Stimulated activated CD8-positive, alpha-beta memory T cell treated with anti-CD3 and anti-CD28 coated beads, Interleukin-7, amount 100 ng/mL, for 4 hours (primary cell): ENCODE measurements at regions not wholly inside any gene's neighbourhood (a gene's known extent, or its start where the extent isn't known, plus 50 kb on each side); places are given as distances from the start of the nearest gene placed in this dataset.
"Not testable (repeated sequence)": the region's sequence is repeated elsewhere in the genome, so short reads cannot be mapped to it uniquely, and the experiment has no call there.

ENCODE experiments used
- DNase-seq, 2 donors: peaks; one replicate each; pipeline ENCODE4 v3.0.0-alpha.2; 2020; ENCODE audit warnings: low read depth in 2 of 2

DNA sequence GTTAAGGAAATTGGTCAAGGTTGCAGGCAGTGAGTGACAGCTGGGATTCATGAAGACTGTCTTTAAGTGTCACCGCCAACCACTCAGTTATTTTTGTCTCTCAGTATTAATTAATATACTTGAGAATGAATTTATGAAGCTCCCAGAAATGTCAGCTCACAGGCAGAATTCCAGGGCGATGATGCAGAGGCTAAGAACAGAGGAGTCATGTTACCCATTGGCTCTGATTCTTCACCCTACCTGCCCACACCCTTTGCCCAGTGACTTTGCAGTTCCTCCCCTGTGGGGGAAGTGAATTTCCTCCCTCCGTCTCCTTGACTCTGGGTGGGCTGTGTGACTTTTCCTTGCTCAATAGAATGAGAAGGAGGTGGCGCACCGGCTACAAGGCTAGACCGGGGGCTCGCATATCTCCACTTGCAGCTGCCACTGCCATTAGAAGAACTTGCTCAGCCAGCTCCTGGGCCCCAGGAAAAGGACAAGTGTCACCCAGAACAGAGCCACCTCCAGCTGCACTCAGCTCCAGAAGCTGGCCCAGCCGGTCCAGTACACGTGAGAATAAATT lies 157.1 kb upstream of the PRKCQ start:
- no peak for DNase-seq

DNA sequence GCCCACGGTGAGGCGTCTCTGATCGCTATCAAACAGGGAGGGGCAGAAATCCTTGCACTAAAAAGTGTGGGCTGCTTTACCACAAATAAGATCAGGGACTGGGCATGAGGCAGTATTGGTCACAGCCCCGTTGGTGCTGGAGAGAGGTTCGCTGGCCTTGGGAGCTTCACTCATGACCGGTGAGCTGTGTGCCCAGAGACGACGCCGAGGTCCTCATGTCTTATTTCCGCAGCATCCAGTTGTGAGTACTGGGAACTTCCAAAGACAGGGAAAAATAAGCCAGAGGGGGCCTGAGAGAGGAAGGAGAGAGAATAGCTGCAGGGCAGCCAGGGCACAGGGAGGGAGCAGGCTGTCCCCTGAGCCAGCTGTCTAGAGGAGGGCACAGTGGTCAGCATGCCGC lies 154.2 kb upstream of the PRKCQ start:
- no peak for DNase-seq

DNA sequence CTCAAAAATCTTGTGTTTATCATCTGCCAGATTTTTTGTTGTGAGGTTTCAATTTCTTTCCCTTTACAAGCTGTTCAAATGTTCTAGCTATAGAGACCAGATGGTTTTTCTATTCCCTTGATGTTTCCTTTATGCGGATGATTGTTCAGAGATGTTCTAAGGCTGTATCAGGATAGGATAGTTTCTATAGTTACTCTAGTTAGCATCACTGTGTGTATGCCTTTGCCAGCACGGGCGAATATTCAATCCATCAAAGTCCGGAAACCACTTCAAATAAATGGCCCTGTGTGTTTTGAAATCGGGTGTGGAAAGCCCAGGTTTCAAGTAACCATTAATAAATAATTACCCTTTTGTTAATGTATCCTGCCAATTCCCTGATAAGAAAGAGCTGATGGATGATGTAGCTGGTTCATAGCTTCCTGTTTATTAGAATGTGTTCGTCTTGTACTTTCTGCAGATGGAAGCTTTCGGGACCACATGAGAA lies 149.8 kb upstream of the PRKCQ start:
- no peak for DNase-seq

DNA sequence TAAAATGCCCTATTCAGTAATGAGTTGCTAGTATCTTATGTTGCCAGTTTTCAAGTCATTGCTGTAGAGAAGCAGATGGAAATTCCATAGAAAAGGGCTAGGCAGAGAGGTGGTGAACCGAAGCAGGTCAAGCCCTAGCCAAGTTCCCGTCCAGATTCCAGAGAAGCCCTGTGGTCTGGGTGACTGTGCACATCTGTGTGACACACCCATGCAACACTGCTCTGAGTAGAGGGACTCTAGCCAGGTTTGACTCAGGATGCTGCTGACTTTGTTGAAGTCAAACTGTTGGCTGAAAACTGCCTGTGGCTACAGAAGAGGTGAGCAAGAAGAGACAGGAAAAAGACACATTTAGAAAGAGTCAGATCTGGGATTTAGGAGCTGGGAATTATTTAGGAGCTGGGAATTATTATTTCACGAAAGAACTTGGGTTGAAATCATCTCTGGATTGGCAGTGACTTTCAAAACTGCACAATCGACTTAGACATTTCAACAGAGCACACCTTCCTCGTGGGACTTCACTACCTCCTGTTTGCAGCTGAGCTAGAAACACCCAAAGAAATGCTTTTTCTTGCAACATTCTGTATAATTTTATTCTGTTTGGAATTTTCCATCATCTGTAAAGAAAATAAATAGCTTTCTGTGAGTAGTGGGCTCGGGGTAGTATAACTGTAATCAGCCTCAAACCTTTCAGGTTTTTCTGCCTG lies 149.1 kb upstream of the PRKCQ start:
- no peak for DNase-seq

DNA sequence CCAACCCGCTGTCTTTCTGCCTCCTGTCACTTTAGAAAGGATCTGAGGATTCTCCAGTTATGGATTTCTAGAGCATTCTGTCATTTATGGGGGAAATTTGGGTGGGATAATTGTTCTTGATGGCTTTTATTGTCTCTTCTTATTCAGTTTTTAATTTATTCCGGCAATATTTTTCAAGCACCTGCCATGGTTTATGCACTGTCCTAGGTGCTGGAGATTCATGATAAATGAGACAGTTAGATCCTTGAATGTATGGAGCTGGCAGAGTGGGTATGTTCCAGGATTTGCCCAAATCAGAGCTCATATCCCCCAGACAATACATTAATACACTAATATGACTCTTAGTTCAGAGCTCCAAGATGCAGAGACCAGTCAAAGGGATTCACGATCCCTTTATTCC lies 146.8 kb upstream of the PRKCQ start:
- DNase-seq: no peak

DNA sequence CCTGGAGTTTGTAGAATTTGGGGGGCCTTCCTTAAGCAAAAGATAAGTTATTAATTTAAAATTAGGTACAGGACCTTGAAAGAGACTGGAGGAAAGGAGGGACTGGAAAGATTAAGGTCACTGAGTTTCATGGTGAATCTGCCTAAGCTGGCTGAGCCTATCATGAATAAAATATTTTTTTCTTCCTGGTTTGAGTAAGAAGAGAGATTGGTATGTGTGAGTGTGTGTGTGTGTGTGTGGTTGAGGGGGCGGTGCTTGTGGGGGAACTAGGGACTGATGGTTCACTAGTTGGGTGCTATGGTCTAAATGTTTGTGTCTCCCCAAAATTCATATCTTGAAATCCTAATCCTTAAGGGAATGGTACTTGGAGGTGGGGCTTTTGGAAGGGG lies 142.5 kb upstream of the PRKCQ start:
- no peak for DNase-seq

DNA sequence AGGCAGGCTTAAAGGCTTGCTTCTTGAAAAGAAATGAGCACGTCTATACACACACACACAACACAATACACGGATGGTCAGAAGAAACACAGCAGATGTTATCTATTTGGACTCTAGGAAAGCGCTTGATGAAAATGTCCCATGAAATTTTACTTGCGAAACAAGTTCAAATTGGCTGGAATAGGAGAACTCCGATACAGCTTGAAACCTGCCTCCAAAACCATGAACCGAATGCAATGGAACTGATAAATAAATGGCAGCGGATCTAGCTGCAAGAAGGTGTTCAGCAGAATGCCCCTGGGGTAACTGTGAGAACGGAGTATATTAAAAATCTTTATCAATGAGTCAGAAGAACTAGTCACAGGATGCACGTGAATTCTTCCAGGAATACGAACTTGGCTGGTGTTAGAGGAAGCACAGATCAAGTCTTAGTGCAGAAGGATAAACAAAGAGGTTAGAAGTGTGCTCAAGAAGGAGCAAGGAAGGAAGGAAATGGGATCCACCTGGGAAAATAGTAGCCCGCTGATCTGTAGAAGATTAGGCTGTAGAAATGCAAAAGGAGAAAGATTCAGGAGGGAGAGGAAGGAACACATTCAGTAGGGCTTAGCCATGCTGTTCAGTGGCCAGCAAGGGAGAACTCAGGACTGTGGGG lies 142.0 kb upstream of the PRKCQ start:
- no peak for DNase-seq

DNA sequence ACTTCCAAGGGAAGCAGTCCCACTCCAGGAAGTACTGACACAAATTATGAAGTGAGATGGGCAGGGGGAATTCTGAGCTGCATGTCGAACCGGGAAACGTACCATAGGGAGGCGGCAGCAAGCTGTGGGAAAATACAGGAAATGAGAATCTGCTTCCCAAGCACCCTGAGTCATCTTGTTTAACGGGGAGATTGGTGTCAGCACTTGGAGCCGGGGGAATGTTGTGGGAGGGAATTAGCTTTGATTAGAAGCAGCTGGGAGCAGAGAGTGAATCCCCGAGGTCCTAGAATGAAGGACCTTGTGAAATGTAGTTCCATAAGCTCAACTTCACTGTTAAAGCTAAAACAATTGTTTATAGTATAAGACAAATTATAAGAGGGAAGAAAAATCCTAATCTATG lies 141.4 kb upstream of the PRKCQ start:
- DNase-seq: no peak

DNA sequence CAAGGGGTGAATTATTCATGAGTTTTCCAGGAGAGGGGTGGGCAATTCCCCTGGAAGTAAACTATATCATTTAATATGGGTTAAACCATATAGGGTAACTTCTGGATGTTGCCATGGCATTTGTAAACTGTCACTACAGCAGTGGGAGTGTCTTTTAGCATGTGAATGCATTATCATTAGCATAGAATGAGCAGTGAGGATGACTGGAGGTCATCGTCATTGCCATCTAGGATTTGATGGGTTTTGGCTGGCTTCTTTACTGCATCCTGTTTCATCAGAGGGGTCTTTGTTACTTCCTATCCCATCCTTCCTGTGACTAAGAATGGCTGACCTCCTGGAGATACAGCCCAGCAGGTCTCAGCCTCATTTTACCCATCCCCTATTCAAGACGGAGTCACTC lies 139.5 kb upstream of the PRKCQ start:
- no peak for DNase-seq

DNA sequence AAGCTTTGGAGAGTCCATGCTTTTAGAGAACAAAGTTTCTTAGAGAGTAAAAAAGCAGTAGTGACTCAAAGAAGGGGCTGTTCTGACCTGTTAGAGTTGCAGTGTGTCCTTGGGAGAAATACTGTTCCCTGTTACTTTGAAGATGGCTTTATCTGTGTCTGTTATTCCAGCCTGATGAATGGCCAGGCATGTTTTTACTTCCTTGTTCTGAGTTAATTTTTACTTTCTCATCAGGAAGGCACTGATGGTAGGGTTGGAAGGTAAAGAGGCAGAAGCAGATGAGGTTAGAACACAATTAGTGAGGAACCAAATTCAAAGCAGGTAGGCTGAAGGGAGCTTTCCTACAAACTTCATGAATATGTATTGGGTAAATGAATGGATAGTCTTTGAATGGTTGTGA lies 138.5 kb upstream of the PRKCQ start:
- no peak for DNase-seq

DNA sequence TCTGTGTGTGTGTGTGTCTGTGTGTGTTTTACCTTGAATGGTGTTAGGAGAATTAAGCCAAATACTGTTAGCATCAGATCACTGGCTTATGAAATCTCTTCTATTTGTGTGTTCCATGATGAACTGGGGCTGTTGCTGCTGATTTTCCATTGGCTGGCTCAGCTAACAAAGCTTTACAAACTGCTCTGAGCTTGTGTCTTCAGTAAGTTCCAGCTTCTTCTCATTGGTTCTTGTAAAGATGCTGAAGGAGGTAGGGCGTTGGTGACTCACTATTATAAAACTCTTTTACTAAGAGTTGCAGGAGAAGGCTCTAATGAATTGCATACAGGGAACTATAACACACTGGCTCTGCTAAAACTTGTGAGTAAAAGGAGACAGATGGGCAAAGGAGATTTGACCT lies 136.4 kb upstream of the PRKCQ start:
- no peak for DNase-seq

DNA sequence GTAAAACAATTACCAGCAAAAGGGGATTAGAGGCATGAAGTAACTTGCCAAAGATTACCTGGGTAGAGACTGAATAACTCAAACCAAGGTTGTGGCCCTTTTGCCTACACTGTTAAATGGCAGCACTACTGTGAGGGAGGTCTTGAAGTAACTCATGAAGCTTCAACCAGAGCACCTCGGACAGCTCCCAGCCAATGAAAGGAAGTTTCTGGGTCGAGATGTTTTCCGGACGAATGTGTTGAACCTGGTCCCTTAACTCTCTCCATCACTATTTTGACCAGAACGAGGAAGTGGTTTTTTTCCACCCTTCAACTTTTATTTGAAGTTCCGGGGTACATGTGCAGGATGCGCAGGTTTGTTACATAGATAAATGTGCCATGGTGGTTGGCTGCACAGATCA lies 133.6 kb upstream of the PRKCQ start:
- no peak for DNase-seq

DNA sequence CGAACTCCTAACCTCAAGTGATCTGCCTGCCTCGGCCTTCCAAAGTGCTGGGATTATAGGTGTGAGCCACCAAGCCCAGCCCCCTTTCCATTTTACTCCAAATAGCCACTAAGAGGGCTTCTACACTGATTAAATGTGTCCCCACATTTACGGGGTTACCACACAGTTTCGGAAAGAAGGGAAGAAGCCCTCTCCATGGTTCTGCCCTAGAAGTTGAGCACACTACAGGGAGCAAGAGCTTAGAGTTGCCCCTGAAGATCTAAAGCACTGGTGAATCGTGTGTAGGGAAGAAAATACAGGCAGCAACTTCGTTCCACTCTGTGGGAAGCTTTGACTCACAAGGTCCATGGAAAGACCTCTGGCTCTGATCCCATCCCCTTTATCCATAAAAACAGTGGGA lies 133.0 kb upstream of the PRKCQ start:
- no peak for DNase-seq

DNA sequence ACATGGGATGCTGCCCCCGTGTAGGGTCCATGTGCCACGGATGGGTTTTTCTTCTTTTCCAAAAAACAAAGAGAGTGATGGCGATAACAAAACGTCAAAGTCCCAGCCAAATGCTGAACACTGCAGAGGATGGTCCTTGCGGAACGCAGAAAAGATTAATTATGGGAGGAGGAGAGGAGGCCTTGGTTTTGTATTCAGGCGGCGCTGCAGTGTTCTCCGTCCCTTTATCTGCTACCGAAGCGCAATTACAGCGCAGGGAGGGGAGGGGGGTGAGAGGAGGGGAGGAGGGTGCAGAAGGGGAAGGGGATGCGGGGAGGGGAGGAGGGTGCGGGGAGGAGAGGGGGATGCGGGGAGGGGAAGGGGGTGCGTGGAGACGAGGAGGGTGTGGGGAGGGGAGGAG lies 131.8 kb upstream of the PRKCQ start:
- no peak for DNase-seq

DNA sequence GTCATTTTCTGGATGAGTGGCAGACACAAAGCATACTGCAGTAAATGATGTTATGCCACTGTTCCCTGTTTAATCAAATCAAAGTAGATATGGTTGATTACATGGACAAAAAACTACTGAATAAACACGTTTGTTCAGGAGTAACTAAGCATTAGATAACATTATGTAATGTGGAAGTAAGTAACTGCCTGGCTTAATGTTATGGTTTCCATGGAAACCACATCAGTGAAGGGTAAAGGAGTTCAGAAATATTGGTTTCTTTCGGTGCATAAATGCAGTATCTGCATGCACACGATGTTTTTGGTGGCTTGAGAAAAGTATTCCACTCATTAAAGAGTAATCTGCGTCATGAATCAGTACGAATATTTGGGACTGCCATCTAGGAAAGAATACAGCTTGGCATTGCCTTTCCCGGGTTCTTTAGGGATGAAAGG lies 131.3 kb upstream of the PRKCQ start:
- no peak for DNase-seq

DNA sequence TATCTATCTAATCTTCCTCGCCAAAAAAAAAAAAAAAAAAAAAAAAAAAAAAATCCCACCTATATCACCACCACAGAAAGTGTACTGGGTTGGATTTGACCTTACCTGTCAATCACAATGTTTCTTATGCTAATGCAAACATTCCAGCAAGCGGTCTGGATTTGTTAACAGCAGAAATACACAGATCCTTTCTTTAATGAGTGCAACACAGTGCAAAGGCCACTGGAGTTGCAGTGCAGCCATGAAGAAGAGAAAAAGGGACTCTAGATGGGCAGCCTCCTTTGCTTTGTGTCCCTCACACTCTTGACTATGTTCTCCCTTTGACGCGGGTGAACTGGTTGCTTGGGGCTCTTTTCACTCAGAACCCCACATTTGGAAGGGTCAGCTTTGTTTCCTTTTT lies 127.3 kb upstream of the PRKCQ start:
- DNase-seq: no peak

DNA sequence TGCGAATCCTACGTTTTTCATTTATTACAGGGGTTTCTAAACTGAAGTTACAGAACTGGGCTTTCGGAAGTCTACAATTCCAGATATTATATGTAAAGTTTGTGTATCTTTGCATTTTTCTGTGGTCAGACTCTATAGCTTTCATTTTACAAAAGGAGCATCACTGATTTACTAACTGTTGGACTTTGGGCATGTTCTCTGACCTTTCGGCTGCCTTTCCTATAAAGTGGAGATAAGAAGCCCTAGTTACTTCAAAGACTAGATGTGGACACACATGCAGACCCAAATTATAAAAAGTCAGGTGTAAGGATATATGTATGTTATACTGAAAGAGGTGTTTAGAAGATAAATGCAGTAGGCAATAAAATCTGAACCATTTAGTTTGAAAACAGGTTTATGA lies 126.6 kb upstream of the PRKCQ start:
- no peak for DNase-seq

DNA sequence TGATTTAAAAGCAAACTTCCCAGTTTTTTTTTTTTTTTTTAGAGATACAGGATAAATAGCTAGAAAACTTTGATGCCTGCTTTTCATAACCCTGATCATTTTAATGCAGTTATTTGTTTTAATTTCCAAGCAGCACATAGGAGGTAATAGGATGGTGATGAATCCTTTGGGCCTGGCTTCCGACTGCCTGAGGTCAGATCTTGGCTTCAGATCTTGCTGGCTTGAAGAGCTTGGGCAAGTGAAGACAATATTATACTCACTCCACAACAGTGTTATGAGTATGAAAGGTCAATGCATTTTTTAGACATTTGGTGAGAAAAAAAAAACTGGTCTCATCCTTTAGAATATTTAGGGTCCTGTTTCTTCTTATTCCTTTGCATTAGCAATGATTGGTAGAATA lies 124.8 kb upstream of the PRKCQ start:
- no peak for DNase-seq

DNA sequence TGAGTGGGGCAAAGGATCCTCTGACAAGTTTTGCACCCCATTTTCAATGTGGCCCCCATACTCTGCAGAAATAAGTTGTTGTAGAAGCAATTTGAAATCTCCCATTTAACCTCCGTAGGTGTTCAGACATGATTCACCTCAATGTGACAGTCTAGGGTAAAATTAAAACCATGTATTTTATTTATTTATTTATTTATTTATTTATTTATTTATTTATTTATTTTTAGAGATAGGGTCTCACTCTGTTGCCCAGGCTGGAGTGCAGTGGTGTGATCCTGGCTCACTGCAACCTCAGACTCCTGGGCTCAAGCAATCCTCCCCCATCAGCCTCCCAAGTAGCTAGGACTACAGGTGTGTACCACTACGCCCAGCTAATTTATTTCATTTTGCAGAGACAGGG lies 122.8 kb upstream of the PRKCQ start:
- not testable (repeated sequence) for DNase-seq

DNA sequence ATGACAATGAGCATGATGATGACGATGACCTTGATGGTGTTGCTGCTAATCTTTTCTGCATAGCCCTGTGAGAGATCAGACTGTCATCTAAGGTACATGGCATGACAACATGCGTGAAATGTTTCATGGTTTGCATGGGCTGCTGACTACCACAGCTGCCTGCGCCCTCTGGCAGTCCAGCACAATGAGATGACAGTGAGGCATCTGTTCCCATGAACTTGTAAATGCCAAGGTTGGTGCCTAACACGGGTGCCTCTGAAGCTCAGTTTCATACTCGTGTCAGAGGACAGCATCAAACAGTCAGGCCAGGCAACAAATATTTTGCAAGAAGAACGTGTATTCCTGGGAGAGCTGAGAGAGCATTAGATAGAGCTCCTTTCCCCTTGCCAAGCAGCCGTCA lies 122.0 kb upstream of the PRKCQ start:
- no peak for DNase-seq

DNA sequence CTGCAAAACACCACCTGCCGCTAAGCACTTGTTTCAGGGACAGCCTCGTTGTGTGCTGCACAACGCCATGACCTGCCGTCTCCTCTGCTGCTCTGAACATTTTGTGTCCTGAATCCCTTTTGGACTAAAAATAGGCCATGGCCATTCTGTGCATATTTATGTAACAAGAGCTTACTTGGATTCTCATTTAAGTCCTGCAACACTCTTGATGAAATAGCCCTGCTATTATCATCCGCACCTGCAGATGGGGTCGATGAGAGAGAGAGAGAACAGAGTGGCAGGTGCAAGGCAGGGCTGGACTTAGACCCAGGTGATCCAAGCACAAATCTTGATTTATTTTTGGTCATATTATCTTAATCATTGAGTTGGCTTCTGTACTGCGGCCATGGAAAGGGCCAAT lies 121.2 kb upstream of the PRKCQ start:
- no peak for DNase-seq

DNA sequence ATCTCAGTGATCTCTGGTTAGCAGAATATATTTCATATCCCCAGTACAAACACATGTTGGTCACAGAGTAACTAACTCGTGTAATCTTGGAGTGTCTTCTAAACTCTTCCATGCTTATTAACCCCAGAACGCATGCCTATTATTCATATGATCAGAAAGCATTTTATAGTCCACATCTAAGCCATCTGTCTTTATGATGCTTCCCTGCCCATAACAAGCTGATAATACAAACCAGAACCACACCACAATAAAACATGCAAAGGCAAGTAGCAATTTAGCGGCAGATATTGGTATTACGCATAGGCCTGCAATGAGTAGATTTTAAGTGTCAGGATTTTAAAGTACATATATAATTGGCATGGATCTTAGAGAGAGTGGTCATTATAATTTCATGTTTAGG lies 120.0 kb upstream of the PRKCQ start:
- no peak for DNase-seq

DNA sequence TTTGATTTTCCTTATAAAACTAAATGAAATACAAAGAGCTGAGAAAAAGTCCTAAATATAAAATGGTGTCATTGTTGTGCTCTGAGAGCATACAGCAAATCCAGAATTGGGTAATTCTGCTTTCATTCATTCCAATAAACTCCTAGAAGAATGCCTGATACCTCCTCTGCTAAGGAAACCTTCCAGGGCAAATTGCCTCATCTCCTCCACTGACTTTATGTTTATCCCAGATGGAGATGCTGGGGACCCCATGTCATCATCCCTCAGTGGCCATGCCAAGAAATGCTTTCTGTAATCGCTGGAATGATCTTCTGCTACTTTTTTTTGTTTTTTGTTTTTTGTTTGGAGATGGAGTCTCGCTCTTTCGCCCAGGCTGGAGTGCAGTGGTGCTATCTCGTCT lies 119.3 kb upstream of the PRKCQ start:
- no peak for DNase-seq

DNA sequence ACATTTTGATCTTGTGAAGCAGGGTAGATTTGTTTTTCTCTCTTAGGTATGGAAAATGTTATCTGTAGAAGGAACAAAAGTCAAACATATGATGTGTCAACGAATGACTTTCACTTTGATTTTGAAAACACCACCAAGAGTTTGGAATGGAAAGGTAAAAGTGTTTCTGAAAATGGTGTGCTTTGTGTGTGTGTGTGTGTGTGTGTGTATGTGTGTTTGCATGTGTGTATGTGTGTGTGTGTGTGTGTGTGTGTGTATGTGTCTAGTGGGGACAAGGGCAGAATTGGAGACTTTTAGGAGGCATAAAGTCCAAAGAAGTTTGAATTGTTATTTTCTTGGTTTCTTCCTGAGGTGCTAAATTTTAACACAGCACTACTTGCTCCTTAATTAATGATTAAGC lies 115.4 kb upstream of the PRKCQ start:
- DNase-seq: no peak
